AG09309 (cell line): ENCODE measurements at regions not wholly inside any gene's neighbourhood (a gene's known extent, or its start where the extent isn't known, plus 50 kb on each side); places are given as distances from the start of the nearest gene placed in this dataset.
A peak's percentile ranks its signal among the peaks of the same experiment; 100 is the strongest.
"Not testable (repeated sequence)": the region's sequence is repeated elsewhere in the genome, so short reads cannot be mapped to it uniquely, and the experiment has no call there.

Experiments
- DNase-seq: peaks from one replicate; pipeline ENCODE4 v3.0.0-alpha.2; 2010; ENCODE audit warnings: low read depth
- H3K4me3 ChIP-seq: 2 replicates; pipeline ENCODE4 v1.5.1; 2011; ENCODE audit warnings: mild to moderate bottlenecking, low read depth, low read length, moderate library complexity; ENCODE audit not compliant: control insufficient read depth
- TF ChIP-seq, protein P1 (sequence below): IDR thresholded peaks from 2 replicates; pipeline ENCODE4 v1.5.1; 2011; ENCODE audit warnings: mild to moderate bottlenecking, low read depth, low read length, inconsistent platforms; ENCODE audit not compliant: insufficient read depth, control insufficient read depth; ENCODE audit errors: missing control alignments

DNA sequence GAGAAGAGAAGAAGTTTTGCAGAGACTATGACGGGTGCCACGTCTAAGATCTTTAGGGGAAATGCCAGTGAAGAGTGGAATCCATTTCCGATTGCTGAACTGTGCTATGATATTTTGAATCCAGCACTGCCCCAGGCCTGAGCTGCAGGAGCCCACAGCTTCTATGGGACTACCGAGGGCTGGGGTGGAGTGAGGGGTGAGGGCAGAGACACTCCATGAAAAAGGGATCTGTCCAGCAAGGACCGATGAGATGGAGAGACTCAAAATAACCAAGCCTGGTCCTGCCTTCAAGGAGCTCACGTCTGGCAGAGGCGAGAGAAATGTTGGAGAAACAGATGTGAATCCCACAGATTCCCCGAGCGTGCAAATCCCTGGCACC, 79.8 kb upstream of the MEF2A start:
- H3K4me3 ChIP-seq: peak overlapping the region; percentile 30
- DNase-seq: no peak
- TF ChIP-seq, protein P1, sequence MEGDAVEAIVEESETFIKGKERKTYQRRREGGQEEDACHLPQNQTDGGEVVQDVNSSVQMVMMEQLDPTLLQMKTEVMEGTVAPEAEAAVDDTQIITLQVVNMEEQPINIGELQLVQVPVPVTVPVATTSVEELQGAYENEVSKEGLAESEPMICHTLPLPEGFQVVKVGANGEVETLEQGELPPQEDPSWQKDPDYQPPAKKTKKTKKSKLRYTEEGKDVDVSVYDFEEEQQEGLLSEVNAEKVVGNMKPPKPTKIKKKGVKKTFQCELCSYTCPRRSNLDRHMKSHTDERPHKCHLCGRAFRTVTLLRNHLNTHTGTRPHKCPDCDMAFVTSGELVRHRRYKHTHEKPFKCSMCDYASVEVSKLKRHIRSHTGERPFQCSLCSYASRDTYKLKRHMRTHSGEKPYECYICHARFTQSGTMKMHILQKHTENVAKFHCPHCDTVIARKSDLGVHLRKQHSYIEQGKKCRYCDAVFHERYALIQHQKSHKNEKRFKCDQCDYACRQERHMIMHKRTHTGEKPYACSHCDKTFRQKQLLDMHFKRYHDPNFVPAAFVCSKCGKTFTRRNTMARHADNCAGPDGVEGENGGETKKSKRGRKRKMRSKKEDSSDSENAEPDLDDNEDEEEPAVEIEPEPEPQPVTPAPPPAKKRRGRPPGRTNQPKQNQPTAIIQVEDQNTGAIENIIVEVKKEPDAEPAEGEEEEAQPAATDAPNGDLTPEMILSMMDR: no peak

GRCh38 chr15:99486371-99487336, 79.1 kb upstream of the MEF2A start:
- DNase-seq: peak; percentile 85
- peak overlapping the region; percentile 30 for H3K4me3 ChIP-seq
- TF ChIP-seq, protein P1: no peak

DNA sequence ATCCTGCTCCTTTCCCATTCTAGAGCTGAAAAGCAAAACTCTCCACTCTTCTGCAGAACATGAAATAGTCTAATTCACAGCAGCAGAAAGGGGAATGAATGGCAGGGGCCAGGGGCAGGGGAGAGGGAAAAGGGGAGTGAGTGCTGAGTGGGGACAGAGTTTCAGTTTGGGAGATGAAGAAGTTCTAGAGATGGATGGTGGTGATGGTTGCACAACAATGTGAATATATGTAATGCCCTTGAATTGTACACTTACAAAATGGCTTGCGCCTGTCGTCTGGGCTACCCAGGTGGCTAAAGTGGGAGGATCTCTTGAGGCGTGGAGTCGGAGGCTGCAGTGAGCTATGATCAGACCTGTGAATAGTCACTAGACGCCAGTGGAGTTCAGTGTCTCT, 78.5 kb upstream of the MEF2A start:
- no peak for DNase-seq
- TF ChIP-seq, protein P1: no peak
- no peak overlapping the region for H3K4me3 ChIP-seq

DNA sequence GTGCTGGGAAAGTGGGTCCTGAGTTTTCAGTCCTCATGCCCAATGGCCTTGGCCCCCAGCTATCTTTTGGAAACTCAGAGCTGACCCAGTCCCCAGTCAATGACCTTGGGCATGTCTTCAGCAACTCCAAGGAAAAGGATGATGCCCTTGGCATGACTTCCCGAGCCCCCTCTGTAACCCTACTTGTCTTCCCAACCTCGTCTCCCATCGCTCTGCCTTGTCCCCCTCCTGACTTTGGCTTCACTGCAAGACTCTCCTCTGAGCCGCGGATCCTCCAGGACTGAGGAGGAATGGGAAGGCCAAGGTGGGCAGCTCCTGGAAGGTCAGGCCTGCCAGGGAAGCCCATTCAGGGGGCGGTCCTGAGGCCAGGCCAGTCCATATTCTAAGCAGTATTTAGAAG, 73.5 kb upstream of the MEF2A start:
- TF ChIP-seq, protein P1: no peak
- DNase-seq: no peak
- no peak overlapping the region for H3K4me3 ChIP-seq

- TF ChIP-seq, protein P1: no peak
- DNase-seq: no peak
- H3K4me3 ChIP-seq: no peak overlapping the region
These were observed 73.1 kb upstream of the MEF2A start for GRCh38 chr15:99492716-99493115.

DNA sequence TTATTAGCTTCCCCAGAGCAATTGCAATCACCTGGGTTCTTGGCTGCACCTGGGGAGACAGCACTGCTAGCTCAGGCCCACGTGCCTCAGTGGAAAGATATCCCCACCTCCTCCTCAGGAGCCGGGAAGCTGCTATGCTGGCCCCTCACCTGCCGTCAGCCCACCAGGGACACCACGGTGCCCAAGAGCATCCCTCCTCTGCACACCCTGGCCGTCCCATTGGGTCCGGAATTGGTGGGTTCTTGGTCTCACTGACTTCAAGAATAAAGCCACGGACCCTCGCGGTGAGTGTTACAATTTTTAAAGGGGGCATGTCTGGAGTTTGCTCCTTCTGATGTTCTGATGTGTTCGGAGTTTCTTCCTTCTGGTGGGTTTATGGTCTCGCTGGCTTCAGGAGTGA, 72.3 kb upstream of the MEF2A start:
- H3K4me3 ChIP-seq: no peak overlapping the region
- TF ChIP-seq, protein P1: no peak
- no peak for DNase-seq

- not testable (repeated sequence) for DNase-seq, H3K4me3 ChIP-seq
These were observed 71.1 kb upstream of the MEF2A start for GRCh38 chr15:99494536-99495233.
